ENCODE measurements at regions not wholly inside any gene's neighbourhood (a gene's known extent, or its start where the extent isn't known, plus 50 kb on each side); places are given as distances from the start of the nearest gene placed in this dataset.

DNA sequence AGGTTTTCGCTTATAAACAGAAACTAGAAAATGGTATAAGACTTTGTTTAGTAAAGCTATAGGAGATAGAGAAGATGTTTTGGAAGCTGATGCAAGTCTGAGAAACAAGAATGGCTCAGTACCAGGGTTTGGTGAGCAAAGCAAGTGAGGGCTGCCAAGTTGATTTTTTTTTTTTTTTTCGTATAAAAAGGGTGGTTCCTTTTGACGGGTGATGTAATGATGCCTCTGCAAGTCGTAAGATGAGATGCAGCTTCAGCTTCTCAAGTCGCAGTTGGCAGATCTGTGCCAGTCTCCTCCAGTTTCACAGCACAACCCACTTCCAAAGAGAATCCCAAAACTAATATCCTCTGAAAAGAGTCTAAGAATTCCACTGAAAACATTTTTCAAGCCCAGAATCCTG is 252.8 kb upstream of the CDH4 start:
- no peak for DNase-seq (ENCODE audit: low read depth)

DNA sequence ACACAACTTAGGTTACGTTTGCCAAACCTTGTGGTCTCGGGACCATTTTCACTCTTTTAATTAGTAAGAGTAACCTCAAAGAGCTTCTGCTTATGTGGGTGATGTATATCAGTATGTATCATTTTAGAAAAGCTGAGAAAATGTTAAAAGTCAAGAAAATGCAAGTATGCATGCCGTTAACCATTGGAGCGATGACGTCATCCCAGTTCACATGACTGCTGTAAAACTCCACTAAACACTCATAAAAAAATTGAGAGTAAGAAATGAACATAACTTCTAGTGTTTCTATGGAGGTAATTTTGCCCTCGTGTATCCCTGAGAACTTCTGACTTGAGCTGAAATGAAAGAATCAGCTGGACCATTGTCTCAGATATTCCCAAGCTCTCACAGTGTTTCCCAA is 250.0 kb upstream of the CDH4 start:
- no peak for DNase-seq (ENCODE audit: low read depth)

DNA sequence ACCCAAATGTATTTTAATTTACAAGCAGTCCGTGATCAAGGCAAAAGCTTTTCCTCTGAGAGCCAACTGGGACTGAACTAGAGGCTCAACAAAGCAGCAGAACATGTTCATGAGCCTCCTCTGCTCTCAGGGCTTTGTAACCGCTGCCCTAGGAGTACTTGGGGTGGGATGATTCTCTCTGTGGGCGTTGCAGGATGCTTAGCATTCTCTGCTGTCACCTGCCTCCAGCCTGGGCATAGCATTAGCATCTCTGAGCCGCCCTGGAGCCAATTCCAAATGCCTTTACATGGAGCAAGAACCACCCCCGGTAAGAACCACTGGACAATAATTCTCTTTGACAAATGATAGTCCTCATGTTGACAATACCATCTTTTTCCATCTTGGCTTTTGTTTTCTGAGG is 237.6 kb upstream of the CDH4 start:
- DNase-seq (ENCODE audit: low read depth) = no peak

DNA sequence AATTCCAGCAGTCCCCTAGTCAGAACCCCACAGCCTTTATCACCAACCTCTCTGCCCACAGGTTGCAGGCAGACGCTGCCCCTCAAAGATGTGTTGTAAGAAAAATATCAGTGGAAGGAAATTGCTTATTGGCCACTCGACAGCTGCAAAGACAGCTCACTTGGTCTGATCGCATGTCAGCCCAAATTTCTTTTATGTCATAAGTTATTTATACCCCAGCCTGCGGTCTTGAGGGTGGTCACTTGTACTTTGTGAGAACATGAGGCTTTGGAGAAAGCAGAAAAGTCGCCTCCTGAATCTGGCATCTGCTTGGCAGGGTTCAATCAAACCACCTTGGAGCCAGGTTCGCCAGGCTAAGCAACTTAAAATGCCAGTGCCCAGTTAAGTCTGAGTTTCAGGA is 236.5 kb upstream of the CDH4 start:
- DNase-seq (ENCODE audit: low read depth) = no peak

DNA sequence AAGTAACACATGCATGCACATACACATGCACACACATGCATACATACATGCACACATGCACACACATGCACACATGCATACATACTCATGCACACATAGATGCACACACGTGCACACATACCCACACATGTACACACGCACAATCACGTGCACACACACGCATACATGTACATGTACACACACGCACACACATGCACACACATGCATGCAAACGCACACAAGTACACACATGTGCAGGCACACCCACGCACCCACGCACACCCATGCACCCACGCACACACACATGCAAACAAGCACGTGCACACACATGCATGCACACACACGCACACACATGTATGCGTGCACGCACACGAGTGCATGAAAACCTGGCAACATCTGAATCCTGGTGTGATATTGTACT is 232.7 kb upstream of the CDH4 start:
- no peak for DNase-seq (ENCODE audit: low read depth)

DNA sequence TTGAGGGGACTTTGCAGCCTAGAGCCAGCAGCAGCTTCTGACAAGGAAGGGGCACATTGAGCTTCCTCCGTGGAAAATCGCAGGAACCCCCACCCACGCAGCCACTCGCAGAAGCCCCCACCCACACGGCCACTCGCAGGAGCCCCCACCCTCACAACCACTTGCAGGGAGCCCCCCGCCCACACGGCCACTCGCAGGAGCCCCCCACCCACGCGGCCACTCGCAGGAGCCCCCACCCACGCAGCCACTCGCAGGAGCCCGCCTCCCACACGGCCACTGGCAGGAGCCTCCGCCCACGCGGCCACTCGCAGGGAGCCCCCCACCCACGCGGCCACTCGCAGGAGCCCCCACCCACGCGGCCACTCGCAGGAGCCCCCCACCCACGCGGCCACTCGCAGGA is 228.4 kb upstream of the CDH4 start:
- DNase-seq (ENCODE audit: low read depth) = no peak

DNA sequence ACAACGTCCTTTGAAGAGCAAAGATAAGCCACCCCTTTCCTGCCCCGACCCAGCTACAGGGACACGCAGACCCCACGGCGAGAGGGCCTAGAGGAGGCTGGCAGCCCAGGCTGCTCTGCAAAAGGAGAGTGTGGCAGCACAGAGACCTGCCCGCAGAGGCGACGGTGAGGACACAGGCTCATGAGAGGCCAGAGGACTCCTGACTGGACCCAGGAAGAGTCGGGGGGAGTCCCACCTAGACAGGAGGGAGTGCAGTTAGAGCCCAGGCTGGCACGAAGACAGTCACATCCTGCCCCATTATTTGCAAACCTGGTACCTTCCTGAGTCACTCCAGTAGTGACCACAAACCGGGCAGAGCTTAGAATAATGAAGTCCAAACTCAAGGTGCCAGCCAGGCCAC is 227.7 kb upstream of the CDH4 start:
- no peak for DNase-seq (ENCODE audit: low read depth)

DNA sequence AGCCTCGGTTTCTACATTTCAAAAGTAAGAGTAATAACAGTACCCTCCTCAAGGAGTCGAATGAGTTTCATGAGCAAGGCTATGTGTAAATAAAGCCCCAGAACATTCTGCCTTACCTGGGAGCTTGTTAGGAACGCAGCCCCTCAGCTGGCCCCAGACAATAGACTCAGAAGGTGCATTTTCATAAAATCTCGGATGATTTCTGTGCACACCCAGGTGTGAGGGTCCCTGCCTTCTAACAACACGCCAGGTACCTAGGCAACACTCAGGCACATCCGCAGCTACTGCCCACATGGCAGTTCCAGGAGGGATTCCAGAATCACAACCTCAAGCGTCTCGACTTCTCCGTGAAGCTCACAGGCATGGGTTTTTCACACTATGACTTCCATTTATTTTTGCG is 226.5 kb upstream of the CDH4 start:
- DNase-seq (ENCODE audit: low read depth) = no peak

DNA sequence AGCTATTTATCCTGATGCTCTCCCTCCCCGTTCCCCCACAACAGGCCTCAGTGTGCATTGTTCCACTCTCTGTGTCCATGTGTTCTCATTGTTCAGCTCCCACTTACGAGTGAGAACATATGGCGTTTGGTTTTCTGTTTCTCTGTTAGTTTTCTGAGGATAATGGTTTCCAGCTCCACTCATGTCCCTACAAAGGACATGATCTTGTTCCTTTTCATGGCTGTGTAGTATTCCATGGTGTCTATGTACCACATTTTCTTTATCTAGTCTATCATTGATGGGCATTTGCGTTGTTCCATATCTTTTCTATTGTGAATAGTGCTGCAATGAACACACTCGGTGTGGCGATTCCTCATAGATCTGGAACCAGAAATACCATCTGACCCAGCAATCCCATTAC is 225.9 kb upstream of the CDH4 start:
- no peak for DNase-seq (ENCODE audit: low read depth)

DNA sequence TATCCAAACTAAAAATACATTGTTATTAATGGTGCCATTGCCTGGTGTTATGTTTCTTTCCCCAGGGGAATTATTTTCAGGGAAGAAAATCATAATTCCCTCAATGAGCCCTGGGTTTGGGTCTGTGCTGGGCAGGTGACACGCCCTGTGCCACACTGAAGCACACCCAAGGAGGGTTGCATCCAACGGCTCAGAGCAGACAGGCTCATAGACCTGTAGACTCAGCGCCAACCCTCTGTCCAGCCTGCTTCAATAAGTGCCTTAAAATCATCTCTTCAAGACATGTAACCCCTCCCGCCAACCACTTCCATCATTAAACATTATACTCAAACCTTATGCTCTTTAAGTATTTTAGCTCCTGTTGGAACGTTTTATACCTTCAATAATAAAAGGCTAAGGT is 225.3 kb upstream of the CDH4 start:
- DNase-seq (ENCODE audit: low read depth) = no peak

DNA sequence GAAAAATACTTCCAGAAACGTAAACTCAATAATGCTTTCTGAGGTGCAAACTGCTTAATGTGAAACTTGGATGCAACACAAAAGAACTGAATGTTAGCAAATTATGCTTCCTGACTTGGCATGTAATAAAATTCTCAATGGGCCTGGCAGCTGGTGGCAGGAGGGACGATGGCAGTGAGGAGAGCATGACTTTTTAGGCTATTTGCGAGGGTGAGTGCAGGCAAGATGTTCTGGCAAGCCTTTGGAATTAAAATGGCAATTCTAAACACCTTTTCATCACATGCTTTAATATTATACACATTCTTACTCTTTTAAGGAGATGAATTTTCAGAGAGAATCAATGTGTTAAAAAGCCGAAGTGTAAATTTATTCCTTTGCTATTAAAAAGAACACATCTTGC is 224.8 kb upstream of the CDH4 start:
- DNase-seq (ENCODE audit: low read depth) = no peak

DNA sequence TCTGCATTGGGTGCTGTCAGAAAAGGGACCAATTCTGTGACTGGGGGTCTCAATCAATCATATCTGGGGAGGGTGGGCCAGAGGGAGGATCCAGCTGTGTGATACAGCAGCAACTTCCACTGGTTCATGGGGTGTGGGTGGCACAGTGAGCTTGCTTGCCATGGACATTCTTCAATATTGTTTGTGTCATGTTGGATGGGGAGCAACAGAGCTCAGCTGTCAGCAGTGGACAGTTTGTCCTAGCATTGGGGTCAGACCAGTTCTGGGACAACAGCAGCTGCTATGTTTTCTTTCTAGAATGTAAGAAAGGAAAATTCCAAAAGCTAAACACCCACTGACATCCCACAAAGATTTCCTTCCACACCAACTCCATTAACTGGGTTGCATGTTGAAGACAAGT is 221.9 kb upstream of the CDH4 start:
- no peak for DNase-seq (ENCODE audit: low read depth)

DNA sequence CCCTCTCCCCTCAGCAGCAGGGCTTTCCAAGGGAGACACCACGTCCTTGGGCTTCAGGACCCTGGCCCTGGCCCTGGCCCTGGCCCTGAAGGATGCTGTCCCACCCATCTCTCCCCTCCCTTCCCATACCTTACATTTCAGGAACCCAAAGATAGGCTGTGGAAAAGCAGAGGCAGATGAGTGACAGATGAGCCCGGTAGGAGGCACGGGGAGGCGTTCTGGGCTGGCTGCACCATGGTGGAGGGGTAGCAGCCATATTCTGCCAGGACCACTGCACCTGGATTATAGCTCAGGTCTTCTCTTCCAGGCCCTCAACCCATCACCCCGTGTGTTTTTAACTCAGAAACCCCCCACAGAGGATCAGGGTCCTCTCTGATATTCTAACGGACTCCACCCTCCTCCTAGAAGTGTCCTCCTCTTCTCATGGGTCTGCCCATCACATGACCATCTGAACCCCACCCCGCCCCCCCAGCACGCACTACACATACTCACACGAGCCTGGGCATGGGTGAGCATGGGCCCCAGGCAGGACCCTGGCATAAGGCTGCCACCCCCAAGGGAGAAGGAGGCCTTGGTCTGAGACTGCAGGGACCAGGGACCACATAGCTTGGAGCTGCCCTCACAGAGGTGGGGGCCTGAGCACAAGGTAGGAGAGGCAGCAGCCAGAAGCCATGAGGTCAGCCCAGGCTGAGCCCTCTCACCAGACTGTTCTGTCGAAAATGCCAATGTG is 220.8 kb upstream of the CDH4 start:
- no peak for DNase-seq (ENCODE audit: low read depth)

DNA sequence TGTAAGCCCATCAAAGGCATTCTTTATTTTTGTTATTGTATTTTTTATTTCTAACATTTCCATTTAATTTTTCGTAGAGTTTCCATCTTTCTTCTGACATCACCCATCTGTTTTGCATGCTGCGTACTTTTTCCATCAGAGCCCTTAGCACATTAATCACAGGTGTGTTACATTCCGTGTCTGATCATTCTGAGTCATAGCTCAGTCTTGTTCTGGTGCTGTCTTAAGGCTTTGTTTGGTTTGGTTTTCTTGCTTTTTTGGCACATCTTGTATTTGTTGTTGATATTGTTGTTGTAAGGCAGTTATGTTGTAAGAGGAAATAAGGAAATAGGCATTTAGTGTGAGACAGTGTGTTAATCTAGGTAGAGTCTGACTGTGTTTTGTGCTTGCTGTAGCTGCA is 214.6 kb upstream of the CDH4 start:
- DNase-seq (ENCODE audit: low read depth) = no peak

DNA sequence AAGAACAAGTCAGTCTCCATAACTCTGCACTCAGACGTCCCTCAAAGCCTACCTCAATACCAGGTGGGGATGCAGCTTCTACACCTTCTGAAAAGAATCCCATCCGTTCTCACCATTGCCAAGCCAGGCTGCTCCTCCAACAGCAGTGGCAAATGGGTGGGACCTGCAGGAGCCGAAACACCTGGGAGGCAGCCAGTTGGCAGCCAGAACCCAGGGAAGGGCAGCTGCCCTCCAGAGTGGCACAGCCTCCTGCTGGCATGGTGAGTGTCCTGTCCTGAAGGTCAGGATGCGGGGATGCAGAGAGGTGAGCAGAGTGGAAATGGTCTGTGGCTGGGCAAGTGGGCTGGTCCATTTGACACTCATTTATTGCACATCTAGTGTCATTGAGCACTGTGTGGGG is 210.6 kb upstream of the CDH4 start:
- no peak for DNase-seq (ENCODE audit: low read depth)

DNA sequence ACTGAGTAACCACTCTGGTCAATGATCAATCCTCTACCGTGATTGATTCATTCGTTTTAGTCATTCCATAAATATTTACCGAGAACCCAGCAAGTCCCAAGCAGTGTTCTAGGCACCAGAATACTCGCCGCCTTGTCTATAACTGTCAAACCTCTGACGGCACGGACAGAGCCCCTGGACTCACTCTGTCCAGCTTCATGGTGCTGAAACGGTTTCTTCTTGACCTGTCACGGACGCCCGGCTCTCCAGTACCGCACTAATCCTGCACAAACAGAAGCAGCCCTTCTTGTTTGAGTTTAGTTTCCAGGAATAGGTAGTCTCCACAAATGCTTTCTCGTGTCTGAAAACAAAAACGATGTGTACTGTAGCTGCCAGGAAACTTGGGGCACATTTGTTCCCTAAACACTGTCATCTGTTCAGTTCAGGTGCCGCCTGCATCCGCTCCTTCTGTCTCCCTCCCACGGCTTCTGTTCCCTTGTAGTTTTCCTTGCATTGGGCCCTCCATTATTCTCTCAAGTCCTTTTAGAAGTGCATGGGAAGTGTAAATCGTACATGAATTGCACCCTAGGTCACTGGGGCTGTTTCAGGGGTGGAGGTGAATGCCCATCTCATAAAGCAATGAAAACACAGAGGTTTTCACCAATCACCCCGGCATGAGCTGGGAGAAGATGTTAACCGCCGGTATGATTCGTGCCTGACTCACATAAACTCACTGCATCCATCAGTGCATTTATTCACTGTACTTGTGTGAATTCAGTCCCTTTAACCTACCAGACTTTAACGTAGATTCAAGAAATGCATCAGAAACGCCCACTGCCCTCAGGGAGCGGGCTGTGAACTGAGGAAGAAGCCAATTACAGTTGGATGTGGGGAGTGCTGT is 209.3 kb upstream of the CDH4 start:
- DNase-seq (ENCODE audit: low read depth) = no peak

DNA sequence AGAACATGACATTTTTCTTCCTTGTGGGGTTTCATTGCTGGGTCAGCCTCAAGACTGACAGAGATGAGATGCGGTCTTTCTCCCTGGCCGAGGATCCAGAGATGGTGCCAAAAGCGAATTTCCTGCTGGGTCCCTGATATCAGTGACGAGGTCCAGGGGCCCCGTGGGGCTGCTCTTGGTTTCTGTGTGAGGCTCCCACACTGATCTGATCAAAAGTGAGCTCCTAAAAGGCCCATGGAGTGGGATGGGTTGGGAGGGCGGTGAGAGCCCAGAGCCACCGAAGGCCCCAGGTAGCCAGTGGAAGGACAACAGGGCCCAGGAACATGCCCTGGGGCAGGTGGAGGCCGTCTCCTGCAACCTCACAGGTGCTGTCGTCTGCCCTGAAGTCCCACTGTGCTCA is 208.4 kb upstream of the CDH4 start:
- DNase-seq (ENCODE audit: low read depth) = no peak

DNA sequence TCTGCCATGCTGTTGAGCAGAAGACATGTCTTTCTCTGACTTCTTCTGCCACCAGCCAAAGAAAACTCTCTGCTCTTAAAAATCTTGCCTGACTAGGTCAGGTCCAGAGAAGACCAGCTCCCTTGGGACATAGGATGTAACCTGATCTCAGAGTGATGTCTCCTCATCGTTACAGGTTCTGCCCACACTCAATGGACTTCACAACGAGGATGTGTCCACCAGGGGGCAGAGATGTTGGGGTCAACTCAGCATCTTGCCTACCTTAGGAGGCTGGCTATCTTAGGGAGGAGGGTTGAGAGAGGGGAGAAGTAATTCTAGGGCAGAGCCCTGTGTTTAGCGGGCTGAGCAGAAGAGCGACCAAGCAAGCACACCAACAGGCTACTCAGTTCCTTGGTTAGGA is 207.6 kb upstream of the CDH4 start:
- DNase-seq (ENCODE audit: low read depth) = no peak

DNA sequence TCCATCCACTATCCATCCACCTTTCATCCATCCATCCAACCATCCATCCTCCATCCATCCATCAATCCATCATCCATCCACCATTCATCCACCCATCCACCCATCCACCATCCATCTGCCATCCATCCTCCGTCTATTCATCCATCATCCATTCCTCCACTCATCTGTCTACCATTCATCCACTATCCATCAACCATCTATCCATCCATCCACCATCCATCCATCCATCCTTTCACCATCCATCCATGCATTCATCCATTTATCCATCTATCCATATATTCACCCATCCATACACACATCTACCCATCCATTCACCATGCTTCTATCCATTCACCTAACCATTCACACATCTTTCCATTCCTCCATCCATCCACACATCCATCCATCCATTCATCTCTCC is 207.0 kb upstream of the CDH4 start:
- no peak for DNase-seq (ENCODE audit: low read depth)

DNA sequence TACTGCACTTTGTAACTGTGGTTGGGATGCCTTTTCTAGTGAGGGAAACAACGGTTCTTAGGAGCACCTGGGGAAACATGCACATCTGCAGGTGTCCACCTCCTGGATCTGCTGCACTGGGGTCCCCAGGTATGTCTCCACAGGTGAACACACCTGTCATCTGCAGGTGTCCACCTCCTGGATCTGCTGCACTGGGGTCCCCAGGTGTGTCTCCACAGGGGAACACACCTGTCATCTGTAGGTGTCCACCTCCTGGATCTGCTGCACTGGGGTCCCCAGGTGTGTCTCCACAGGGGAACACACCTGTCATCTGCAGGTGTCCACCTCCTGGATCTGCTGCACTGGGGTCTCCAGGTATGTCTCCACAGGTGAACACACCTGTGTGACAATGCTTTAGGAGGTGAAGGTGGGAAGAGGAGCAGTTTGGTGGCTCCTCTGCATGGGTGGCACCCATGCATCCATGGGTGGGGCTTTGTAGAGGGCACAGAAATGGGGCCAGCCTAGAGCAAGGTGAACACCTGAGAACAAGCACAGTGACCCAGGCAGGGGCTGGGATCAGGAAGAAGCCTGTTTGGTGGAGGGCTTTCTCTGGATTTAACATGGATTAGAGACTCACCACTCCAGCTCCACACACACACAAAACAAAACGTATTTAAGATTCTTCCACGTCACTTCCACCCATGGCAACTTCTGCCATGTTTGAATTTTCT is 206.0 kb upstream of the CDH4 start:
- DNase-seq (ENCODE audit: low read depth) = no peak

DNA sequence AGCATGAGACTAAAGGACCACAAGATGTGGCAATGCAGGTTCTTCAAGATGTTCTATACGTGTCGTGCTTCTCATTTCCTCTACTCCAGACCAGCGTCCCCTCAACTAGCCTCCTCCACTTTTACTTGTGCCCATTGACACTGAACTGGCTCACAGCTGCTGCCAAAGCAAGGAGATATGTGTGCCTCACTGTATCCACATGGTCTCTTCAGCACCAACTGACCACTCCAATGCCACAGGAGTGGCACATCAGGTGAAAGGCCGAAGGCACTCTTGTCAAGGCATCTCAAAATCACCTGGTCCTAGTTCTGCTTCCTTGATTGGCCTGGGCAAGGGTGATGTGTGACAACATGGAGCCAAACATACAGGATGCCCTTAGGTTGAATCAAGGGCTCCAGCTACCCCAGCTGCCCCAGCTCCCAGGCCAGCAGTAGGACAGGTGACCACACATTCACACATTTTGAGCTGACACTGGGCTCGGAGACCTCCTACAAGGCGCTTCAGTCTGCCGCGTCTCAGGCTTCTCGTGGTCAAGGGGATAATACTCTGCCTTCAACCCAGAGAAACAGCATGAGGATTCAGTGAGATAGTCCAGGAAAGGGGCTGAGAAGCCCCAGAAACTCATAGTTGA is 205.2 kb upstream of the CDH4 start:
- no peak for DNase-seq (ENCODE audit: low read depth)

DNA sequence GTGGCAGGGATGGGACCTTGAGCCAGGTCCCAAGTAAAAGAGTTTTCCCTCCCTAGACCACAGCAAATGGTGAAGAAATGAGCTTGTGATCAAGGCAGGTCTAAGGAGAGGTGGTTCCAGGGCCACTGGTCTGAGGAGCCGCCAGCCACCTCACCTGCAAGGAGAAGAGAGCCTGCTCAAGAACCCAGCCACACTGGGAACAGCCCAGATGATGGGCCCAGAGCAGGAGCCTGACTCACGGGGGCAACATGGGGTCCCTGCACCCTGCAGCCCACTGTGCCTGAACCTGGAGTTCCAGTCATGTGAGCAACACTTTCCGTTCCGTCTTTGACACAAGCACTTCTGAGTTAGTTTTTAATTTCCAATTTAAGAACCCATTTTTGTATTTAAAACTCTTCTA is 204.5 kb upstream of the CDH4 start:
- DNase-seq (ENCODE audit: low read depth) = no peak

DNA sequence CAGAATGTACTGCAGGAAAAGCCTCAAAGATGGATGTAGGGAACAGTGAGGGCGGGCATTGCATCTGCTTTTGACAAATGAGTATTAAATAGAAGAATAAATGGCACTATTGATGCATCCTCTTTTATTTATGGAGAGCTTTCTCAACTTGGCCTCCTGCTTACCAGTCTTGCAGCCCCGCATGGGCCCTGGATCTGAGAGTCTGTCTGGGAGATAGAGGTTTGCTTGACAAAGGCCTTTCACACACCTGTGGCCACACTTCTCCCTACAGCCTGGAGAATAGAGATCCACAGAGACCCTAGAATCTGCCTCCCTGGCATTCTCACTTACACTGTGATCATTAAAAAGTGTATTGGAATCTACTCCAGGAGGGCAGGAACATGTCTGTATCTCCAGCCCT is 203.8 kb upstream of the CDH4 start:
- DNase-seq (ENCODE audit: low read depth) = no peak

Data from non-pigmented ciliary epithelial cell (primary cell).